Tibial nerve (tissue), 4 donors: ENCODE measurements at regions not wholly inside any gene's neighbourhood (a gene's known extent, or its start where the extent isn't known, plus 50 kb on each side); places are given as distances from the start of the nearest gene placed in this dataset.
"Not testable (repeated sequence)": the region's sequence is repeated elsewhere in the genome, so short reads cannot be mapped to it uniquely, and the experiment has no call there.

Experiments used
- DNase-seq, 2 donors: peaks; one replicate each; pipeline ENCODE4 v3.0.0-alpha.2; 2019; ENCODE audit warnings: low spot score in 2 of 2
- H3K27ac ChIP-seq, 4 donors: fragments of 200-600 bp; sonication (generic) in 3 of 4; one replicate each; pipeline ENCODE4 v1.5.1; 2017 to 2019; ENCODE audit warnings: mild to moderate bottlenecking in 1 of 4
- H3K27me3 ChIP-seq, 2 donors: fragments of 200-600 bp; sonication (generic) in 1 of 2; one replicate each; pipeline versions ENCODE4 v1.5.1 to v1.6.0; 2017 to 2019
- H3K36me3 ChIP-seq, 3 donors: fragments of 200-600 bp; sonication (generic); one replicate each; pipeline ENCODE4 v1.5.1; 2018 to 2019
- H3K4me1 ChIP-seq, 4 donors: fragments of 200-600 bp; sonication (generic) in 3 of 4; one replicate each; pipeline ENCODE4 v1.5.1; 2017 to 2019
- H3K4me3 ChIP-seq, 4 donors: fragments of 200-600 bp; sonication (generic) in 3 of 4; one replicate each; pipeline ENCODE4 v1.5.1; 2017 to 2019; ENCODE audit warnings: mild to moderate bottlenecking in 1 of 4, moderate library complexity in 1 of 4
- H3K9me3 ChIP-seq, 4 donors: fragments of 200-600 bp; sonication (generic) in 3 of 4; one replicate each; pipeline ENCODE4 v1.5.1; 2017 to 2019
- CTCF ChIP-seq, 5 experiments: fragments of 200-600 bp in 3 of 5; fragments of 450-650 bp in 2 of 5; sonication (generic) in 3 of 5; IDR thresholded peaks; one replicate each; pipeline ENCODE4 v1.5.1; 2016 to 2019; ENCODE audit warnings: antibody characterized with exemption in 5 of 5, mild to moderate bottlenecking in 3 of 5, moderate library complexity in 2 of 5
- EP300 ChIP-seq, 2 donors: sonication (generic); formaldehyde crosslinking; IDR thresholded peaks; one replicate each; pipeline ENCODE4 v1.6.1; 2017; ENCODE audit warnings: antibody characterized with exemption in 2 of 2, mild to moderate bottlenecking in 1 of 2
- POLR2A ChIP-seq, 2 donors: fragments of 450-650 bp; IDR thresholded peaks; one replicate each; pipeline ENCODE4 v1.6.1; 2017; ENCODE audit warnings: antibody characterized with exemption in 2 of 2, mild to moderate bottlenecking in 2 of 2, moderate library complexity in 2 of 2
- WGBS, 2 donors: methylation state at CpG; one replicate each; pipeline ENCODE4 v1.1.5; 2018; 5-methylcytosine and 5-hydroxymethylcytosine counted together

GRCh38 chr7:20543500-20543899, 72.0 kb upstream of the ABCB5 start:
- 57 to 72% methylated on average over 1 of the region's 1 CpG for WGBS, 2 donors
- Histone ChIP-seq H3K9me3 (no peaks in the 10 kb centered on the region), H3K4me3 (no peak overlapping the region), H3K27ac (peak overlapping the region in 1 of 4 donors; percentile 66), H3K4me1 (peaks cover 0 to 8% (median 0%) of the 10 kb centered on the region in 4 donors), H3K27me3 (no peaks in the 10 kb centered on the region), H3K36me3 (no peaks in the 10 kb centered on the region)
- TF ChIP-seq POLR2A (IDR thresholded peaks at IDR 0.05) (no peak), EP300 (IDR thresholded peaks at IDR 0.05) (no peak), CTCF (IDR thresholded peaks at IDR 0.05) (no peak)
- no peak for DNase-seq

- Histone ChIP-seq H3K4me1 (peaks cover 0 to 8% (median 0%) of the 10 kb centered on the region in 4 donors), H3K4me3 (no peak overlapping the region), H3K27ac (peak overlapping the region in 1 of 4 donors; percentile 47), H3K9me3 (no peaks in the 10 kb centered on the region), H3K27me3 (no peaks in the 10 kb centered on the region), H3K36me3 (no peaks in the 10 kb centered on the region)
- TF ChIP-seq EP300 (IDR thresholded peaks at IDR 0.05), result no peak
- no peak for TF ChIP-seq CTCF (IDR thresholded peaks at IDR 0.05)
- TF ChIP-seq POLR2A (IDR thresholded peaks at IDR 0.05), result no peak
- DNase-seq, result no peak
- 73 to 87% methylated on average over 2 of the region's 2 CpGs for WGBS, 2 donors
Measured at GRCh38 chr7:20545016-20545415, 70.5 kb upstream of the ABCB5 start.

GRCh38 chr7:20546958-20547357, 68.5 kb upstream of the ABCB5 start:
- not testable (repeated sequence) for DNase-seq, H3K36me3 ChIP-seq, H3K27ac ChIP-seq, H3K27me3 ChIP-seq, H3K4me1 ChIP-seq, H3K4me3 ChIP-seq, H3K9me3 ChIP-seq
- 94 to 97% methylated on average over 10 of the region's 10 CpGs for WGBS, 2 donors

- no peaks in the 10 kb centered on the region for H3K36me3 ChIP-seq
- no peak overlapping the region for H3K4me3 ChIP-seq
- no peaks in the 10 kb centered on the region for H3K4me1 ChIP-seq
- no peaks in the 10 kb centered on the region for H3K9me3 ChIP-seq
- TF ChIP-seq EP300 (IDR thresholded peaks at IDR 0.05), result no peak
- TF ChIP-seq CTCF (IDR thresholded peaks at IDR 0.05), result no peak
- TF ChIP-seq POLR2A (IDR thresholded peaks at IDR 0.05), result no peak
- H3K27ac ChIP-seq, result no peak overlapping the region
- WGBS, 2 donors, result 78 to 92% methylated on average over 3 of the region's 3 CpGs
- no peaks in the 10 kb centered on the region for H3K27me3 ChIP-seq
- no peak for DNase-seq
Measured at GRCh38 chr7:20554072-20554471, 61.4 kb upstream of the ABCB5 start.

- H3K9me3 ChIP-seq, result no peaks in the 10 kb centered on the region
- WGBS, 2 donors, result 83 to 84% methylated on average over 4 of the region's 4 CpGs
- H3K27me3 ChIP-seq, result no peaks in the 10 kb centered on the region
- H3K36me3 ChIP-seq, result no peaks in the 10 kb centered on the region
- peaks cover 0 to 11% (median 3%) of the 10 kb centered on the region in 4 donors for H3K4me1 ChIP-seq
- TF ChIP-seq EP300 (IDR thresholded peaks at IDR 0.05) (no peak), CTCF (IDR thresholded peaks at IDR 0.05) (no peak), POLR2A (IDR thresholded peaks at IDR 0.05) (no peak)
- H3K27ac ChIP-seq, result peak overlapping the region in 1 of 4 donors; percentile 36
- no peak for DNase-seq
- H3K4me3 ChIP-seq, result no peak overlapping the region
Measured at GRCh38 chr7:20556091-20556490, 59.4 kb upstream of the ABCB5 start.

- TF ChIP-seq CTCF (IDR thresholded peaks at IDR 0.05) (no peak), POLR2A (IDR thresholded peaks at IDR 0.05) (no peak), EP300 (IDR thresholded peaks at IDR 0.05) (no peak)
- DNase-seq, result no peak
- no peaks in the 10 kb centered on the region for H3K27me3 ChIP-seq
- H3K4me1 ChIP-seq, result peaks cover 0 to 11% (median 3%) of the 10 kb centered on the region in 4 donors
- H3K4me3 ChIP-seq, result no peak overlapping the region
- H3K9me3 ChIP-seq, result no peaks in the 10 kb centered on the region
- H3K36me3 ChIP-seq, result no peaks in the 10 kb centered on the region
- WGBS, 2 donors, result 79 to 92% methylated on average over 1 of the region's 1 CpG
- H3K27ac ChIP-seq, result peak overlapping the region in 2 of 4 donors; percentile 27 to 89
Measured at GRCh38 chr7:20557116-20557515, 58.4 kb upstream of the ABCB5 start.
